GM12878 (cell line): ENCODE measurements at regions not wholly inside any gene's neighbourhood (a gene's known extent, or its start where the extent isn't known, plus 50 kb on each side); places are given as distances from the start of the nearest gene placed in this dataset.

ENCODE experiments used
- ATAC-seq: fragments of 200-7000 bp; cut with Tn5 transposase; 3 replicates; pipeline ENCODE4 v1.9.1; 2020; ENCODE audit warnings: mild to moderate bottlenecking, moderate library complexity
- BruUV-seq: library from RNA; stranded (reverse); fragments of 400-500 nt; replicated peaks from 2 replicates; lab custom pipeline; 2021; lab: Mats Ljungman, UMichigan
- CTCF ChIA-PET: fragments of 300-600 bp; sonication (Branson Sonifier 250); formaldehyde crosslinking; extraction: SDS; loops from one replicate; lab custom pipeline; 2021; ENCODE audit warnings: inconsistent platforms; lab: Yijun Ruan, JAX
- POLR2A ChIA-PET: fragments of 350-600 bp; formaldehyde crosslinking; extraction: SDS; loops from one replicate; lab custom pipeline; 2021; ENCODE audit warnings: inconsistent platforms; lab: Charles Lee
- RAD21 ChIA-PET: fragments of 300-600 bp; sonication (Branson Sonifier 250); formaldehyde crosslinking; loops from one replicate; lab custom pipeline; 2023; ENCODE audit warnings: antibody characterized with exemption; ENCODE audit not compliant: unreplicated experiment; lab: Charles Lee
- SMC1A ChIA-PET: fragments of 300-600 bp; sonication (Branson Sonifier 250); formaldehyde crosslinking; loops from one replicate; lab custom pipeline; 2023; ENCODE audit not compliant: unreplicated experiment, uncharacterized antibody; lab: Charles Lee
- DNase-seq: peaks from one replicate; pipeline ENCODE4 v3.0.0-alpha.2; 2011; ENCODE audit warnings: low read depth, low spot score
- FAIRE-seq: peaks from 3 replicates; lab custom pipeline; 2011; peaks lifted over from hg19 to GRCh38; lab: Jason Lieb, UNC
- H2AFZ ChIP-seq: 2 replicates; pipeline ENCODE4 v1.6.0; 2011; ENCODE audit warnings: low read depth, low read length, control low read depth; ENCODE audit not compliant: control insufficient read depth
- H3K27ac ChIP-seq: 2 replicates; pipeline ENCODE4 v1.5.1; 2011; ENCODE audit warnings: control low read depth; ENCODE audit not compliant: control insufficient read depth, insufficient read depth
- H3K27me3 ChIP-seq, 2 experiments: replicated peaks in 1 of 2; 2 replicates each; pipeline versions ENCODE4 v1.6.0 to v1.6.1; 2011; ENCODE audit warnings: low read length in 1 of 2; ENCODE audit not compliant: control insufficient read depth in 2 of 2, insufficient read depth in 2 of 2
- H3K36me3 ChIP-seq, 2 experiments: 2 replicates each; pipeline ENCODE4 v1.5.1; 2011; ENCODE audit warnings: low read length in 1 of 2; ENCODE audit not compliant: control insufficient read depth in 2 of 2, insufficient read depth in 2 of 2
- H3K4me1 ChIP-seq: 2 replicates; pipeline ENCODE4 v1.6.1; 2011; ENCODE audit warnings: mild to moderate bottlenecking, low read length, moderate library complexity, mixed read lengths; ENCODE audit not compliant: control insufficient read depth, insufficient read depth
- H3K4me2 ChIP-seq: 2 replicates; pipeline ENCODE4 v1.6.0; 2011; ENCODE audit warnings: control low read depth; ENCODE audit not compliant: control insufficient read depth, insufficient read depth
- H3K4me3 ChIP-seq: fragments of 200-600 bp; sonication (generic); 2 replicates; pipeline ENCODE4 v1.5.1; 2016
- H3K79me2 ChIP-seq: 2 replicates; pipeline ENCODE4 v1.6.0; 2011; ENCODE audit warnings: low read length; ENCODE audit not compliant: control insufficient read depth, insufficient read depth
- H3K9ac ChIP-seq: 2 replicates; pipeline ENCODE4 v1.8.0; 2011; ENCODE audit warnings: low read length, control low read depth, mixed read lengths; ENCODE audit not compliant: control insufficient read depth, insufficient read depth
- H3K9me3 ChIP-seq: replicated peaks from 3 replicates; pipeline ENCODE4 v1.5.1; 2011; ENCODE audit warnings: mild to moderate bottlenecking, low read length; ENCODE audit not compliant: control insufficient read depth, insufficient read depth
- H4K20me1 ChIP-seq: 2 replicates; pipeline ENCODE4 v1.6.0; 2011; ENCODE audit not compliant: control insufficient read depth, insufficient read depth
- ASH2L ChIP-seq: fragments of 300-600, 200-600 bp; sonication (generic); IDR thresholded peaks from 2 replicates; pipeline ENCODE4 v1.6.1; 2017; ENCODE audit warnings: low read depth, mild to moderate bottlenecking, borderline replicate concordance
- CHD1 ChIP-seq: IDR thresholded peaks from 2 replicates; pipeline ENCODE4 v1.6.1; 2012; ENCODE audit warnings: low read depth, low read length, improper control_type of control experiment
- POLR2AphosphoS5 ChIP-seq: IDR thresholded peaks from 2 replicates; pipeline ENCODE4 v1.6.1; 2011; ENCODE audit warnings: mild to moderate bottlenecking, low read length, inconsistent platforms
- POU2F2 ChIP-seq: IDR thresholded peaks from 3 replicates; pipeline ENCODE4 v1.6.1; 2011; ENCODE audit warnings: low read depth, mild to moderate bottlenecking, low read length, borderline replicate concordance
- SP1 ChIP-seq: IDR thresholded peaks from one replicate; pipeline ENCODE4 v1.6.1; 2011; ENCODE audit warnings: low read depth, low read length
- SPI1 ChIP-seq: IDR thresholded peaks from 2 replicates; pipeline ENCODE4 v1.6.1; 2011; ENCODE audit warnings: low read depth, mild to moderate bottlenecking, low read length, moderate library complexity, borderline replicate concordance; ENCODE audit not compliant: insufficient read depth
- WGBS: methylation state at CpG from one replicate; pipeline ENCODE4 v1.1.6; 2016; ENCODE audit warnings: low lambda C conversion rate; ENCODE audit not compliant: insufficient replicate concordance, insufficient coverage; ENCODE audit errors: missing lambda C conversion rate; 5-methylcytosine and 5-hydroxymethylcytosine counted together
- in situ Hi-C: fragments of 300-500 bp; cut with MboI; formaldehyde crosslinking; loops from 9 replicates; pipeline ENCODE4 v1.14.3; 2018; ENCODE audit warnings: mixed read lengths
- intact Hi-C: fragments of 100-400 bp; cut with micrococcal nuclease; formaldehyde crosslinking; loops from one replicate; pipeline ENCODE4 v1.14.2; 2022; ENCODE audit not compliant: unreplicated experiment
- TF ChIP-seq, protein P1 (sequence below): fragments of 450-650 bp; IDR thresholded peaks from 2 replicates; pipeline ENCODE4 v1.6.1; 2018; ENCODE audit warnings: borderline replicate concordance, mild to moderate bottlenecking; ENCODE audit not compliant: partially characterized antibody
- TF ChIP-seq, protein P2 (sequence below), 3 experiments: IDR thresholded peaks in 2 of 3; conservative IDR thresholded peaks in 1 of 3; 2 replicates each; pipeline ENCODE4 v1.5.1; 2011; ENCODE audit warnings: low read depth in 3 of 3, low read length in 3 of 3, mild to moderate bottlenecking in 3 of 3, control low read depth in 2 of 3, moderate library complexity in 2 of 3, inconsistent platforms in 1 of 3, mixed read lengths in 1 of 3; ENCODE audit not compliant: control insufficient read depth in 2 of 3, insufficient read depth in 1 of 3; ENCODE audit errors: extremely low read depth in 1 of 3
- TF ChIP-seq, protein P3 (sequence below): fragments of 450-650 bp; formaldehyde crosslinking; IDR thresholded peaks from 2 replicates; pipeline ENCODE4 v1.4.0; 2020; ENCODE audit warnings: mild to moderate bottlenecking, moderate library complexity

DNA sequence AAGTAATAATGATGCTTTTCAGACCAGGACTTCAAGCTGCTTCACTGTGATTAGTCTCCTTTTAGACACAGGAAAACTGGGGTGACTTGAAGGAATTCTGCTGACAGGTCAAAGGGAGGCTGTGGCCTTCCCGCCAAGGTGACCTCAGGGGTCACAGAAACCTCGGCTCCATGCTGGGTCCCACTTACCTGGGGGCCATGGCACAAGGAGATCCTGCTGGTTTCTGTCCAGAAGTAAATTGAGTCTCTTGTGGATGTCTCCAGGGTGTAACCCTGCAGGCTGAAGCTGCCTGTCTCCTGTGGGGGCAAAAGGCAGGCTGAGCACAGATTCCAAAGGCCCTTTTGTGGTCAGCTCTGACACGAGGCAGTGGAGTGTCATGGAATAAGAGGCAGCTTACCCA, 138.7 kb upstream of the MED13L start:
- Histone ChIP-seq H3K4me1 (no peaks in the 10 kb centered on the region), H3K4me2 (no peak overlapping the region), H3K9me3 (no peaks in the 10 kb centered on the region; the same call in 2 of the 3 replicates), H3K27me3 (no peaks in the 10 kb centered on the region), H3K79me2 (no peaks in the 10 kb centered on the region), H4K20me1 (no peaks in the 10 kb centered on the region), H3K4me3 (no peak overlapping the region), H3K9ac (no peak overlapping the region), H3K36me3 (no peaks in the 10 kb centered on the region), H2AFZ (no peak overlapping the region), H3K27ac (no peak overlapping the region)
- WGBS, result 15% methylated on average over 3 of the region's 3 CpGs
- SMC1A ChIA-PET, result no interaction called here
- RAD21 ChIA-PET, result no interaction called here
- POLR2A ChIA-PET, result no interaction called here
- no peak for TF ChIP-seq POU2F2
- BruUV-seq, result no TSS peak
- FAIRE-seq, result no peak
- CTCF ChIA-PET, result no interaction called here
- intact Hi-C loops, result no loop called here
- DNase-seq, result no peak
- in situ Hi-C loops, result no loop called here
- ATAC-seq, result no peak

DNA sequence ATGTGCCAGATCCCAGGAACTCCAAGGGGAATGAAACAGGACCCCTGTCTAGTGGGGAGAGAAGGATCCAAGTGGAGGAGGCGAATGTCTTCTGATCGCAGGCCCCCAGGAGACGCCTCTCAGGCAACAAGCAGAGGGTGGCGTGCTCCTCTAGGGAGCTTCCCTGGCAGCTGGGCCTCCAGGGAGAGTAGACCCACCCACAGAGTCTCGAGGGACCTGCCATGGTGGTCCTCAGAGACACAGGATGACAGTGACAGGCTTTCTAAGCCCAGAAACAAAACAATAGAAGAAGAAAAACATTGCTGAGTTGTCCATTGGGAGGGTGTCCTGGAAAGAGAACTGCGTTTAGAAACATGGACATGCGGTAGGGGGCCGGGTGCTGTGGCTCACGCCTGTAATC, 140.6 kb upstream of the MAP1LC3B2 start:
- no peaks in the 10 kb centered on the region for H3K4me1 ChIP-seq
- POLR2A ChIA-PET, result no interaction called here
- no peak overlapping the region for H3K9ac ChIP-seq
- no peaks in the 10 kb centered on the region for H3K36me3 ChIP-seq
- H3K27me3 ChIP-seq, result no peaks in the 10 kb centered on the region
- in situ Hi-C loops (no loop called here), intact Hi-C loops (no loop called here)
- no peak for ATAC-seq
- H3K79me2 ChIP-seq, result no peaks in the 10 kb centered on the region
- H3K27ac ChIP-seq, result no peak overlapping the region
- peaks cover 6% of the 10 kb centered on the region; the same call in 2 of the 3 replicates for H3K9me3 ChIP-seq
- DNase-seq, result no peak
- RAD21 ChIA-PET, result no interaction called here
- SMC1A ChIA-PET, result no interaction called here
- no peaks in the 10 kb centered on the region for H4K20me1 ChIP-seq
- H3K4me3 ChIP-seq, result no peak overlapping the region
- CTCF ChIA-PET, result no interaction called here
- no peak overlapping the region for H3K4me2 ChIP-seq
- no TSS peak for BruUV-seq
- no peak for FAIRE-seq
- 37% methylated on average over 9 of the region's 9 CpGs for WGBS
- H2AFZ ChIP-seq, result no peak overlapping the region
- TF ChIP-seq, protein P1, sequence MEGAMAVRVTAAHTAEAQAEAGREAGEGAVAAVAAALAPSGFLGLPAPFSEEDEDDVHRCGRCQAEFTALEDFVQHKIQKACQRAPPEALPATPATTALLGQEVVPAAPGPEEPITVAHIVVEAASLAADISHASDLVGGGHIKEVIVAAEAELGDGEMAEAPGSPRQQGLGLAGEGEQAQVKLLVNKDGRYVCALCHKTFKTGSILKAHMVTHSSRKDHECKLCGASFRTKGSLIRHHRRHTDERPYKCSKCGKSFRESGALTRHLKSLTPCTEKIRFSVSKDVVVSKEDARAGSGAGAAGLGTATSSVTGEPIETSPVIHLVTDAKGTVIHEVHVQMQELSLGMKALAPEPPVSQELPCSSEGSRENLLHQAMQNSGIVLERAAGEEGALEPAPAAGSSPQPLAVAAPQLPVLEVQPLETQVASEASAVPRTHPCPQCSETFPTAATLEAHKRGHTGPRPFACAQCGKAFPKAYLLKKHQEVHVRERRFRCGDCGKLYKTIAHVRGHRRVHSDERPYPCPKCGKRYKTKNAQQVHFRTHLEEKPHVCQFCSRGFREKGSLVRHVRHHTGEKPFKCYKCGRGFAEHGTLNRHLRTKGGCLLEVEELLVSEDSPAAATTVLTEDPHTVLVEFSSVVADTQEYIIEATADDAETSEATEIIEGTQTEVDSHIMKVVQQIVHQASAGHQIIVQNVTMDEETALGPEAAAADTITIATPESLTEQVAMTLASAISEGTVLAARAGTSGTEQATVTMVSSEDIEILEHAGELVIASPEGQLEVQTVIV, result no peak
- TF ChIP-seq SPI1, result no peak
- TF ChIP-seq SP1, result no peak
- TF ChIP-seq POLR2AphosphoS5, result no peak
- TF ChIP-seq, protein P2, sequence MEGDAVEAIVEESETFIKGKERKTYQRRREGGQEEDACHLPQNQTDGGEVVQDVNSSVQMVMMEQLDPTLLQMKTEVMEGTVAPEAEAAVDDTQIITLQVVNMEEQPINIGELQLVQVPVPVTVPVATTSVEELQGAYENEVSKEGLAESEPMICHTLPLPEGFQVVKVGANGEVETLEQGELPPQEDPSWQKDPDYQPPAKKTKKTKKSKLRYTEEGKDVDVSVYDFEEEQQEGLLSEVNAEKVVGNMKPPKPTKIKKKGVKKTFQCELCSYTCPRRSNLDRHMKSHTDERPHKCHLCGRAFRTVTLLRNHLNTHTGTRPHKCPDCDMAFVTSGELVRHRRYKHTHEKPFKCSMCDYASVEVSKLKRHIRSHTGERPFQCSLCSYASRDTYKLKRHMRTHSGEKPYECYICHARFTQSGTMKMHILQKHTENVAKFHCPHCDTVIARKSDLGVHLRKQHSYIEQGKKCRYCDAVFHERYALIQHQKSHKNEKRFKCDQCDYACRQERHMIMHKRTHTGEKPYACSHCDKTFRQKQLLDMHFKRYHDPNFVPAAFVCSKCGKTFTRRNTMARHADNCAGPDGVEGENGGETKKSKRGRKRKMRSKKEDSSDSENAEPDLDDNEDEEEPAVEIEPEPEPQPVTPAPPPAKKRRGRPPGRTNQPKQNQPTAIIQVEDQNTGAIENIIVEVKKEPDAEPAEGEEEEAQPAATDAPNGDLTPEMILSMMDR (IDR thresholded peaks at IDR 0.05 in 2 of 3, conservative IDR thresholded peaks at IDR 0.05 in 1 of 3; ENCODE audit: control insufficient read depth in 2 of 3, extremely low read depth in 1 of 3, insufficient read depth in 1 of 3, low read depth in 3 of 3, low read length in 3 of 3), result no peak
- TF ChIP-seq ASH2L, result no peak
- TF ChIP-seq CHD1, result no peak
- TF ChIP-seq, protein P3, sequence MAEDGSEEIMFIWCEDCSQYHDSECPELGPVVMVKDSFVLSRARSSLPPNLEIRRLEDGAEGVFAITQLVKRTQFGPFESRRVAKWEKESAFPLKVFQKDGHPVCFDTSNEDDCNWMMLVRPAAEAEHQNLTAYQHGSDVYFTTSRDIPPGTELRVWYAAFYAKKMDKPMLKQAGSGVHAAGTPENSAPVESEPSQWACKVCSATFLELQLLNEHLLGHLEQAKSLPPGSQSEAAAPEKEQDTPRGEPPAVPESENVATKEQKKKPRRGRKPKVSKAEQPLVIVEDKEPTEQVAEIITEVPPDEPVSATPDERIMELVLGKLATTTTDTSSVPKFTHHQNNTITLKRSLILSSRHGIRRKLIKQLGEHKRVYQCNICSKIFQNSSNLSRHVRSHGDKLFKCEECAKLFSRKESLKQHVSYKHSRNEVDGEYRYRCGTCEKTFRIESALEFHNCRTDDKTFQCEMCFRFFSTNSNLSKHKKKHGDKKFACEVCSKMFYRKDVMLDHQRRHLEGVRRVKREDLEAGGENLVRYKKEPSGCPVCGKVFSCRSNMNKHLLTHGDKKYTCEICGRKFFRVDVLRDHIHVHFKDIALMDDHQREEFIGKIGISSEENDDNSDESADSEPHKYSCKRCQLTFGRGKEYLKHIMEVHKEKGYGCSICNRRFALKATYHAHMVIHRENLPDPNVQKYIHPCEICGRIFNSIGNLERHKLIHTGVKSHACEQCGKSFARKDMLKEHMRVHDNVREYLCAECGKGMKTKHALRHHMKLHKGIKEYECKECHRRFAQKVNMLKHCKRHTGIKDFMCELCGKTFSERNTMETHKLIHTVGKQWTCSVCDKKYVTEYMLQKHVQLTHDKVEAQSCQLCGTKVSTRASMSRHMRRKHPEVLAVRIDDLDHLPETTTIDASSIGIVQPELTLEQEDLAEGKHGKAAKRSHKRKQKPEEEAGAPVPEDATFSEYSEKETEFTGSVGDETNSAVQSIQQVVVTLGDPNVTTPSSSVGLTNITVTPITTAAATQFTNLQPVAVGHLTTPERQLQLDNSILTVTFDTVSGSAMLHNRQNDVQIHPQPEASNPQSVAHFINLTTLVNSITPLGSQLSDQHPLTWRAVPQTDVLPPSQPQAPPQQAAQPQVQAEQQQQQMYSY (CRISPR knock-in tag), result no peak
